ENCODE measurements at regions not wholly inside any gene's neighbourhood (a gene's known extent, or its start where the extent isn't known, plus 50 kb on each side); places are given as distances from the start of the nearest gene placed in this dataset.

- POLR2A ChIA-PET (ENCODE audit: partially characterized antibody): no interaction called here
Measured at GRCh38 chr5:143733665-143734455, 78.1 kb upstream of the HMHB1 start.

More at GRCh38 chr5:143733665-143734455, 78.1 kb upstream of the HMHB1 start:
- TF ChIP-seq KDM5A (IDR thresholded peaks at IDR 0.05; ENCODE audit: low read length): no peak
- TF ChIP-seq, protein P1, sequence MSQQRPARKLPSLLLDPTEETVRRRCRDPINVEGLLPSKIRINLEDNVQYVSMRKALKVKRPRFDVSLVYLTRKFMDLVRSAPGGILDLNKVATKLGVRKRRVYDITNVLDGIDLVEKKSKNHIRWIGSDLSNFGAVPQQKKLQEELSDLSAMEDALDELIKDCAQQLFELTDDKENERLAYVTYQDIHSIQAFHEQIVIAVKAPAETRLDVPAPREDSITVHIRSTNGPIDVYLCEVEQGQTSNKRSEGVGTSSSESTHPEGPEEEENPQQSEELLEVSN (IDR thresholded peaks at IDR 0.05): peak; percentile 64; the same call in 1 of the 2 replicates
- peak in 1 of 2 experiments; percentile 12; a peak in 2 of 4 replicates for TF ChIP-seq RAD21 (IDR thresholded peaks at IDR 0.05 in 1 of 2, conservative IDR thresholded peaks at IDR 0.05 in 1 of 2; ENCODE audit: low read depth in 2 of 2, low read length in 2 of 2)
- TF ChIP-seq MAX (IDR thresholded peaks at IDR 0.05): peak; percentile 62; the same call in 1 of the 2 replicates
- TF ChIP-seq CTCF (IDR thresholded peaks at IDR 0.05; ENCODE audit: control extremely low read depth in 1 of 3, insufficient read depth in 1 of 3, low read depth in 1 of 3, low read length in 3 of 3): peak in 1 of 3 experiments; percentile 9; a peak in 1 of 4 replicates
- Histone ChIP-seq H2BK15ac (ENCODE audit: low read length) (no peak overlapping the region), H3K79me1 (ENCODE audit: low read depth, low read length) (no peaks in the 10 kb centered on the region), H4K5ac (ENCODE audit: insufficient read length, low read depth, low read length) (no peak overlapping the region), H3K36me3 (ENCODE audit: control insufficient read depth in 2 of 4, insufficient read depth in 4 of 4, low read length in 3 of 4) (no peaks in the 10 kb centered on the region), H2AFZ (ENCODE audit: low read length) (no peak overlapping the region), H3K4ac (replicated peaks; ENCODE audit: insufficient read length, low read depth, low read length) (no peak overlapping the region), H2BK120ac (replicated peaks; ENCODE audit: low read depth, low read length) (no peak overlapping the region), H2BK20ac (ENCODE audit: low read length) (no peak overlapping the region), H3K56ac (replicated peaks; ENCODE audit: insufficient read length, low read depth, low read length) (no peak overlapping the region), H3K9ac (replicated peaks in 1 of 4; ENCODE audit: extremely low read depth in 1 of 4, low read depth in 3 of 4, low read length in 3 of 4) (no peak overlapping the region), H3K18ac (ENCODE audit: extremely low read depth, low read length) (no peak overlapping the region), H4K8ac (ENCODE audit: extremely low read depth, insufficient read depth, low read length) (no peak overlapping the region), H3K14ac (ENCODE audit: insufficient read length) (no peak overlapping the region), H2BK5ac (ENCODE audit: low read depth, low read length) (no peak overlapping the region), H3K79me2 (ENCODE audit: control insufficient read depth in 1 of 2, insufficient read depth in 2 of 2, low read length in 2 of 2) (no peaks in the 10 kb centered on the region), H3K23ac (ENCODE audit: insufficient read length) (no peak overlapping the region), H3K9me3 (ENCODE audit: insufficient read depth in 2 of 2, low read depth in 1 of 2, low read length in 1 of 2) (no peaks in the 10 kb centered on the region), H3K4me3 (ENCODE audit: extremely low read depth in 1 of 4, insufficient read depth in 2 of 4, low read depth in 3 of 4, low read length in 4 of 4) (no peak overlapping the region), H2AK5ac (ENCODE audit: low read depth, low read length) (no peak overlapping the region), H4K91ac (replicated peaks; ENCODE audit: insufficient read length, low read length) (no peak overlapping the region), H3K23me2 (ENCODE audit: low read depth, low read length) (no peaks in the 10 kb centered on the region), H3K4me1 (replicated peaks in 1 of 4; ENCODE audit: control insufficient read depth in 3 of 4, insufficient read depth in 4 of 4, low read length in 3 of 4) (peaks cover 0 to 7% (median 1%) of the 10 kb centered on the region in 4 experiments; a peak in 3 of 7 replicates), H2BK12ac (ENCODE audit: low read depth, low read length) (no peak overlapping the region), H3K27me3 (replicated peaks in 1 of 4; ENCODE audit: control insufficient read depth in 3 of 4, extremely low read depth in 1 of 4, insufficient read depth in 3 of 4, low read length in 3 of 4) (no peaks in the 10 kb centered on the region), H3K4me2 (ENCODE audit: insufficient read depth in 1 of 2, low read depth in 2 of 2, low read length in 2 of 2) (no peak overlapping the region), H3K27ac (ENCODE audit: low read depth, low read length) (no peak overlapping the region), H4K20me1 (replicated peaks in 1 of 2; ENCODE audit: control insufficient read depth in 1 of 2, insufficient read depth in 2 of 2, low read length in 2 of 2) (no peaks in the 10 kb centered on the region)
- 83% methylated on average over 6 of the region's 6 CpGs; no CpG with 5 or more reads in 1 of the 2 experiments for WGBS, 2 experiments (ENCODE audit: extremely low coverage in 1 of 2, insufficient coverage in 1 of 2, insufficient read length in 1 of 2, insufficient replicate concordance in 2 of 2, low coverage in 1 of 2, low lambda C conversion rate in 2 of 2, missing lambda C conversion rate in 1 of 2)
- CTCF ChIA-PET (ENCODE audit: partially characterized antibody): interaction anchor here (1.0 kb wide), 1 partner anchor 13 kb away, joined by 3 read pairs; no protein-coding TSS in a partner anchor
- FAIRE-seq (no peak), DNase-seq (ENCODE audit: low read depth in 1 of 2, low spot score in 2 of 2) (no peak)
